ENCODE measurements at regions not wholly inside any gene's neighbourhood (a gene's known extent, or its start where the extent isn't known, plus 50 kb on each side); places are given as distances from the start of the nearest gene placed in this dataset.

GRCh38 chr3:70565861-70566260, 253.4 kb upstream of the MDFIC2 start:
- TF ChIP-seq CTCF (IDR thresholded peaks at IDR 0.05) (no peak), NR2C2 (CRISPR knock-in tag; IDR thresholded peaks at IDR 0.05) (no peak), MAX (CRISPR knock-in tag; IDR thresholded peaks at IDR 0.05) (no peak), PRRX2 (CRISPR knock-in tag; IDR thresholded peaks at IDR 0.05) (no peak), E2F1 (CRISPR knock-in tag; IDR thresholded peaks at IDR 0.05) (no peak), ELF4 (CRISPR knock-in tag; IDR thresholded peaks at IDR 0.05; ENCODE audit: low read depth) (no peak), ZNF423 (CRISPR knock-in tag; IDR thresholded peaks at IDR 0.05) (no peak), EMX1 (CRISPR knock-in tag; IDR thresholded peaks at IDR 0.05) (no peak), ZNF396 (CRISPR knock-in tag; IDR thresholded peaks at IDR 0.05; ENCODE audit: borderline replicate concordance) (no peak), NR1H2 (CRISPR knock-in tag; IDR thresholded peaks at IDR 0.05) (no peak), SMAD4 (CRISPR knock-in tag; IDR thresholded peaks at IDR 0.05) (no peak), IRF2 (CRISPR knock-in tag; IDR thresholded peaks at IDR 0.05; ENCODE audit: borderline replicate concordance, low read depth) (no peak), NR3C1 (CRISPR knock-in tag; conservative IDR thresholded peaks at IDR 0.05; ENCODE audit: low read depth) (no peak)
- TF ChIP-seq, protein P1, sequence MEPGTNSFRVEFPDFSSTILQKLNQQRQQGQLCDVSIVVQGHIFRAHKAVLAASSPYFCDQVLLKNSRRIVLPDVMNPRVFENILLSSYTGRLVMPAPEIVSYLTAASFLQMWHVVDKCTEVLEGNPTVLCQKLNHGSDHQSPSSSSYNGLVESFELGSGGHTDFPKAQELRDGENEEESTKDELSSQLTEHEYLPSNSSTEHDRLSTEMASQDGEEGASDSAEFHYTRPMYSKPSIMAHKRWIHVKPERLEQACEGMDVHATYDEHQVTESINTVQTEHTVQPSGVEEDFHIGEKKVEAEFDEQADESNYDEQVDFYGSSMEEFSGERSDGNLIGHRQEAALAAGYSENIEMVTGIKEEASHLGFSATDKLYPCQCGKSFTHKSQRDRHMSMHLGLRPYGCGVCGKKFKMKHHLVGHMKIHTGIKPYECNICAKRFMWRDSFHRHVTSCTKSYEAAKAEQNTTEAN (CRISPR knock-in tag; IDR thresholded peaks at IDR 0.05): no peak
- TF ChIP-seq, protein P2, sequence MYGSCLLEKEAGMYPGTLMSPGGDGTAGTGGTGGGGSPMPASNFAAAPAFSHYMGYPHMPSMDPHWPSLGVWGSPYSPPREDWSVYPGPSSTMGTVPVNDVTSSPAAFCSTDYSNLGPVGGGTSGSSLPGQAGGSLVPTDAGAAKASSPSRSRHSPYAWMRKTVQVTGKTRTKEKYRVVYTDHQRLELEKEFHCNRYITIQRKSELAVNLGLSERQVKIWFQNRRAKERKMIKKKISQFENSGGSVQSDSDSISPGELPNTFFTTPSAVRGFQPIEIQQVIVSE (CRISPR knock-in tag; IDR thresholded peaks at IDR 0.05; ENCODE audit: borderline replicate concordance): no peak
- ATAC-seq (no peak), DNase-seq (ENCODE audit: low spot score) (no peak)
- ChIA-PET CTCF (no interaction called here), POLR2A (no interaction called here)
- Mint-ChIP-seq H3K27ac (no peak overlapping the region), H3K9me3 (peaks cover 15% of the 10 kb centered on the region), H3K4me3 (no peak overlapping the region), H3K27me3 (ENCODE audit: low read depth) (no peaks in the 10 kb centered on the region), H3K36me3 (no peaks in the 10 kb centered on the region; the same call in 1 of the 2 replicates), H3K4me1 (peaks cover 5% of the 10 kb centered on the region; the same call in 1 of the 2 replicates)

DNA sequence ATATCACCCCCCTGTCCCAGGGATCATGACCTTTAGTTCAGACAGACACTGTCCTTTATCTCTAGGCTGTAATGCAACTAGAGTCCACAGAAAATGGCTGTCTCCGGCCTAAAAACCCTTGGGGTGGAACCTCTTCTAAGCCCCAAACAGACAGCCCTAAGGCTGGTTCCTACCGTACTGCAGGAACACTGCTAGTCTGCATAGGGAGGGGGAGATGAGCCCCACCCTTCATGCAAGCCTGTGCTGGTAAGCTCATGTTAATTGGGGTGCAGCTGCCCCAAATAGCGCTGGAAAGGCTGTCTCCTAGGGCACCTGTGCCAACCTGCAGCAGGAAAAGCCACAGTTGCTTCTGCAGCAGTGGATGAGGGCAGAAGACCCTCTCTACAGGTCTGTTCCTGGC, 252.1 kb upstream of the MDFIC2 start:
- DNase-seq (ENCODE audit: low spot score): no peak
- ChIA-PET POLR2A (interaction anchor here (0.5 kb wide), 1 partner anchor 704 kb away, joined by 3 read pairs; no protein-coding TSS in a partner anchor), CTCF (no interaction called here)
- Mint-ChIP-seq H3K27me3 (ENCODE audit: low read depth) (no peaks in the 10 kb centered on the region), H3K4me3 (no peak overlapping the region), H3K4me1 (peaks cover 5% of the 10 kb centered on the region; the same call in 1 of the 2 replicates), H3K27ac (no peak overlapping the region), H3K36me3 (no peaks in the 10 kb centered on the region), H3K9me3 (peaks cover 5% of the 10 kb centered on the region; the same call in 1 of the 2 replicates)
- ATAC-seq: no peak
- no peak for TF ChIP-seq NFYB (CRISPR knock-in tag; conservative IDR thresholded peaks at IDR 0.05; ENCODE audit: low read depth)
- TF ChIP-seq NR3C1 (CRISPR knock-in tag; conservative IDR thresholded peaks at IDR 0.05; ENCODE audit: low read depth): no peak
- no peak for TF ChIP-seq ETV6 (CRISPR knock-in tag; IDR thresholded peaks at IDR 0.05)
- no peak for TF ChIP-seq ZNF671 (CRISPR knock-in tag; IDR thresholded peaks at IDR 0.05)
- no peak for TF ChIP-seq ZNF263 (CRISPR knock-in tag; IDR thresholded peaks at IDR 0.05; ENCODE audit: low read depth)
- no peak for TF ChIP-seq SMAD3 (CRISPR knock-in tag; IDR thresholded peaks at IDR 0.05; ENCODE audit: borderline replicate concordance)
- no peak for TF ChIP-seq CTCF (IDR thresholded peaks at IDR 0.05)
- no peak for TF ChIP-seq SP1 (CRISPR knock-in tag; conservative IDR thresholded peaks at IDR 0.05)
- no peak for TF ChIP-seq GRHL2 (CRISPR knock-in tag; IDR thresholded peaks at IDR 0.05; ENCODE audit: insufficient replicate concordance, severe bottlenecking)
- TF ChIP-seq FOXK1 (CRISPR knock-in tag; IDR thresholded peaks at IDR 0.05): no peak
- TF ChIP-seq, protein P3, sequence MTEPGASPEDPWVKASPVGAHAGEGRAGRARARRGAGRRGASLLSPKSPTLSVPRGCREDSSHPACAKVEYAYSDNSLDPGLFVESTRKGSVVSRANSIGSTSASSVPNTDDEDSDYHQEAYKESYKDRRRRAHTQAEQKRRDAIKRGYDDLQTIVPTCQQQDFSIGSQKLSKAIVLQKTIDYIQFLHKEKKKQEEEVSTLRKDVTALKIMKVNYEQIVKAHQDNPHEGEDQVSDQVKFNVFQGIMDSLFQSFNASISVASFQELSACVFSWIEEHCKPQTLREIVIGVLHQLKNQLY (CRISPR knock-in tag; IDR thresholded peaks at IDR 0.05): no peak

Measured in WTC11 (cell line).